ENCODE measurements at regions not wholly inside any gene's neighbourhood (a gene's known extent, or its start where the extent isn't known, plus 50 kb on each side); places are given as distances from the start of the nearest gene placed in this dataset.

- TF ChIP-seq POLR2A (IDR thresholded peaks at IDR 0.05) (no peak), CTCF (IDR thresholded peaks at IDR 0.05) (no peak)
These were observed 438.1 kb downstream of the ACTL7B start for GRCh38 chr9:108417726-108418125.

All from adrenal gland (tissue), 5 donors.